ENCODE measurements at regions not wholly inside any gene's neighbourhood (a gene's known extent, or its start where the extent isn't known, plus 50 kb on each side); places are given as distances from the start of the nearest gene placed in this dataset.

DNA sequence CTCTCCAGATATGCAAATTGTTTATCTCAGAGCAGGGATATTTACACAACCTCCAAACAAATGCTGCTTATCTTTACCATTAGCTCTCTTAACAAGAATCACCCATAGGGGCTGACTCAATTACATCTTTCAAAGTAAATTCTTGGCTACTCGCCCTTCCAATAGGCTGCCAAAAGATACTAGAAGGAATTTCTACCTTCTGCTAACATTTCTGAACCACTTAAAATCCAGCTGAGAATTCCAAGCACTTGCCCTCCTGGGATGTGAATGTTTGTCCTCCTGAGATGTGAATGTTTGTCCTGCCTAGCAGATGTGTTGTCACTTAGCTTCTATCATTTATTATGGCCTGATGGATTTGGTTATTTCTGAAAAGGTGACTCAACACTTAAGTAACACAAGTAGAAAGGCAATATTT is 388.0 kb downstream of the GJA1 start:
- DNase-seq (ENCODE audit: low spot score): no peak

DNA sequence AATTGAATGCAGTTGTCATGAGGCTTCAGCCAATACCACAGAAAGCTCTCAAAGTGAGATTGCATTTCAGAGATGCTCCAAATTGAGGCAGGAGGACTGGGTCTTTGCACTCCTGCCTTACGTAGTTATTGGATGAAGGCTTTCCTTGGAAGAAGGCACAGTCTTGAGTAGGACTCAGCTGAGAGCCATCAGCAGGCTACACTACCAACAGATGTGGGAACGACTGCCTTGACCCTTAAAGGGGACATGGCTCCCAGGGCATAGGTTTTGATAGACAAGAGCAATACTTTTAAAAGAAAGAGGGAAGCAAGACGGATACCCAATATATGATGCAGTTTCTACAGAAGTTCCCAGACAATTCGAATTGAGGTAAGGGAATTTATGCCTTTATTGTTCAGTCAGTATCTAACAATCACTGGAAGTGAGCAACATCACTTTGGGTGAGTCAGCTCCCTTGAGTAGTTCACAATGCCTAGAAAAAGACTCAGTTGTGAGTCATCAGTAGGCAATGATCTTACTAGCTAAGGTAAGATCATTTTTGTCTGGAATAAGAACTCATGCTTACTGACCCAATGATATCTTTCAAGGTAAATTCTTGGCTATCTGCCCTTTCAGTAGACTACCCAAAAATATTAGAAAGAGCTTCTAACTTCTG is 390.8 kb downstream of the GJA1 start:
- no peak for DNase-seq (ENCODE audit: low spot score)

DNA sequence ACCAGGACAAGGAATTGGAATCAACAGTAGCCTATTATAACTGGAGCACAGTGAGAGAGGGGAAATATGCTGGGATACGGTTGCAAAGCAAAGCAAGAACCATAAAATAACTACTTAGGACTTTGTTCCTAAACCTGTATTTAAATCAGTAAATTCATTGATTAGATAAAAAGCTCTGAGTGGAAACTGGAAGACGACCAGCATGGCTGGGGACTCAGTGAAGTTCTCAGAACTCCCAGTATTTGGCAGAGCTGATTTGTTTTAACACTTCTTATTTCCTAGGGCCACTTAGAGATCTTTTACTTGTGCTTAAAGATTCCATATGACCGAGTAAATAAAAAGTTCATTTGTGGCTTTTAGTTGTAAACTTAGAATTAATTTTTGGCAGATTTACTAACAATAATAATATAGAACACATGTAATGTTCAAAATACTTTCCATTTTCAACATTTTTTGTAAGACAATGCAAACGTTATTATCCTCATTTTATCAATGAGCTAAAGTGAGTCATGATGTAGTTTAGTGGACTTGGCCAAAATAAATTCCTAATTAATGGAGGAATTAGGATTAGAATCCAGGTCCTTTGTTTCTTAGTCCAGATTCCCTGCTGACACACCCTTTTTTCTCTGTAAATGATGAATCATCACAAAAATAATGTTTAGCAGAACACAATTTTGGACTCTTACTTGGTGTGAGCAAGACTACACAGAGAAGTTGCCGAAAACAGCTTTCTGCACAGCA is 392.9 kb downstream of the GJA1 start:
- no peak for DNase-seq (ENCODE audit: low spot score)

DNA sequence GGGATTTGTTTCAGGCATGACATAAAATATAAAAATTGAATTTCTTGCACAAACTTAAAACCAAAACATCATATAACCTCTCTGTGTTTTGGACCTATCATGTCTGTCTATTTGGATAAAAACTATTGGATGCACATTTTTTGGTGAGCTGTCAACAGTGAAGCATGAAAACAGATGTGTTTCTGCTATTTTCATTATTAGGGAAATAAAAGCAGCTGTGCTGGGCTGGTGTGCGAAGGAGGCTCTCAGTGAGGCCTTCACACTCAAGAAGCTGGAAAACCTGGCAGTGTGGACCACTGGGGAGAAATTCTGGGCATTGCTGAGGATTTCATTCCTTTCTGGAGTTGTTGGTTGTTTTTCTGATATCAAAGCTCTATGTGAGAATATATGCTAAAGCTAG is 395.3 kb downstream of the GJA1 start:
- DNase-seq (ENCODE audit: low spot score): no peak

DNA sequence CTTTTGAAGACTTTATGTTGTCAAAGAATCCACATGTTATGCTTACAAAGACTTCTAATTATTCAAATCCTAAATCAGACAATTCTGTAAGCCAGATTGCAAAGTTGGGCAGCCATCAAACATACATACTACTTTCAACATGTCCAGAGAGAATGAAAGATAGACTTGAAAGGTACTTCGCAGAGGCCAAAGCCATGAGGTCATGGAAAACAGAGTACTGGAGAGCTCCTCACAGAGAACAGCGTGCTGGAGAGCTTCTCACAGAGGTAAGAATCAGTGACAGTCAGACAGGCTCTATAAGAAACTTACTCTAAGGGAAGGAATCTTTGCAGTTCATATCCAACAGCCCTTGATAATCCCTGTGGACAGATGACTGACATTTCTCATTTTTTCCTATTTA is 400.2 kb downstream of the GJA1 start:
- no peak for DNase-seq (ENCODE audit: low spot score)

DNA sequence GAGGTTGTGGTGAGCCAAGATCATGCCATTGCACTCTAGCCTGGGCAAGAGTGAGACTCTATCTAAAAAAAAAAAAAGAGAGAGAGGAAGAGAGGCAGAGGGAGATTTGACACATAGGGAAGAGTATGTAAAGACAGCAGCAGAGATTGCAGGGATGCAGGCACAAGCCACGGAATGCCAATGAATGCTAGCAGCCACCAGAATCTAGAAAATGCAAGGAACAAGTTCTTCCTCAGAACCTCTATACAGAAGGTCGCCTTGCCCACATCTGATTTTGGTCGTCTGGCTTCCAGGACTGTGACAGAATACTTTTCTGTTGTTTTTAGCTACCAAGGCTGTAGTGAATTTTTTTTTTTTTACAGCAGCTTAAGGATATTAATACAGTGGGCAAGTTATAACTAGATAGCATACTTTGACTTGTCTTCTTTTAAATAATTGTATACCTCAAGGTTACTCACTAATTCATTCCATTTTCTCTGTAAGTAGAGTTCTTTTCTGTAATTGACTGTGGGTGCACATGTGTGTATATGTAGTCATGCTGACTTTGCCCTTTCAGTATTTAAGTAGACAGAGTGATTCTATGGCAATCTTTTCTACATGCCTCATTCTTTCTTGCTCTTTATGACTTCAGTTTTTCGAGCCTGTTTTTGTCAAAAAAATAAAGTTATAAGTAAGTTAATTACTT is 402.2 kb downstream of the GJA1 start:
- DNase-seq (ENCODE audit: low spot score): no peak

DNA sequence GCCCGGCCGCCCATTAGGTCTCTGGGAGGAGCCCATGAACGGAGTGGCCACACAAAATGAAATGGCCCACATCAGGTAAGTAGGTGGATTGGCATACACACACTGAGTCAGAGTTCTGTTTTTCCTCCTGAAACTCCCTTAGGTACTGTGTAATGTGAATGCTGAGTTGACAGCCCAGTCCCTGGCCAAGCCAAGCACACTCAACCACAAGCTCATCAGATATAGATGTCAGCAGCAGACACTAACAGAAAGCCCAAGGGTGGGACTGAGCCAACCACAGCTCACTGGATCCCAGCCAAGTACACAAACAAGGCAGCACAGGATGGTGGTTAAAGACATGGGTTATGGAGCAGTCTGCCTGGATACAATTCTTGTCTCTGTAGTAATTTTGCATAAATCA is 403.4 kb downstream of the GJA1 start:
- DNase-seq (ENCODE audit: low spot score): no peak

DNA sequence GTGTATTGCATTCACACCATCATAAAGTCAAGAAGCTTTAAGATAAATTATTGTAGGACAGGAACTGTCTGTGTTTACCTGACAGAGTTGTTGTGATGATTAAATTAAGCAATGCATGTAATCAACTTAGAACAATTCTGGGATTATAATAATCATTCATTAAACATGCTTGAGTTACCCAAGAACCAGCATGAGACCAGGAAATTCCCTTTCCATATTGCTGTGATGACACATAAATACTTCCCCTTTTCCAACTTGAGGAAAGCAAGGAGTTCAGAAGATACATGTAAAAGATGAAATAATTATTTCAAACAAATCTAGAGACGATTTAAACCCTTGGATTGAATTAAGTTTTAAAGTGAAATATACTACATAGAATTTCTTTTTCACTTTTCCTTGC is 404.4 kb downstream of the GJA1 start:
- no peak for DNase-seq (ENCODE audit: low spot score)

DNA sequence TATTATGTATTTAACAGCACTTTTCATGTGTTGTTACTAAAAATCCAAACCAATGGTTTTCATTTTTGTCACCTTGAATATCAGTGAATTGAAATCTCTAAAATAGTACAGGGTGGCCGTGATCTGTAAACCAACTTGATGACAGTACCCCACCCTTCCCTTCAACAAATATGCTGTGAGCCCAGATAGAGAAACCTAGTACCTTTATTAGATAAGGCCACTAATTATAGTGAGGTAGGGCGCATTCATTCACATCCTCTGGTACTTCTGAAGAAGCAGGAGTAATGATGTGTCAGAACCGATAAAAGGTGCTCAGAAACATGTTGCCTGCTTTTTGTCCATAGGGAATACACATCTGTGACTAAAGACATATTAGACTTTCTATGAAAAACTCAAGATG is 409.5 kb downstream of the GJA1 start:
- no peak for DNase-seq (ENCODE audit: low spot score)

DNA sequence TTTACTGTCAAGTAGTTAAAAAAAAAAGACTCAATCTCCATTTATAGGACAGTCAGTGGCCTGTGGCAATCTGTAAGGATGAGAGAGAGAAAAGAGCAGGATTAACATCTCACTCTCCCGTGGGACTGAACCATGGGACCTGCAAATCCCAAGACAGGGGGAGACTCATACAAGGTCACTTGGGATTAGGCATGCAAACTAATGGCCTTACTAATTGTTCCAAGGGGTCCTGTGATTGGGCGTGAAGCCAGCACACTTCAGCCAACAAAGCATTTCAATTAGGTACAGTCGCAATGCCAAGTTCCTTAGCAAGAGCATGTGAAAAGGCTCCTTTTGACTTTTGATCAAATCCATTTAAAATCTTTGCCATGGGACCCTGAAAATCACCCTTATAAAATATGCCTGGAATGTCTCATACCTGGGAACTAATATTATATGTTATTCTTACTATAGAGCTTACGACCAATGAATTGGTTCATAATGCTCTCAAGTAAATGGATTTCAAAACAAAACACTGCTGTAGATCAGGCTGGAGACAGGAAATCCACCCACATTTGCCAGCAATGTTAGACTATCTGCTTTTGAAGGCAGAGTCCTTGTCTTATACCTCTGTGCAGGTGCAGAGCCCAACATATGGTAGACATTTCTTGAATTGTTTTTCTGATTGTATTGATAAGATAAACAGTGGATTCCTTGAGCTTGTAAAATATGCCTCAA is 412.5 kb downstream of the GJA1 start:
- no peak for DNase-seq (ENCODE audit: low spot score)

DNA sequence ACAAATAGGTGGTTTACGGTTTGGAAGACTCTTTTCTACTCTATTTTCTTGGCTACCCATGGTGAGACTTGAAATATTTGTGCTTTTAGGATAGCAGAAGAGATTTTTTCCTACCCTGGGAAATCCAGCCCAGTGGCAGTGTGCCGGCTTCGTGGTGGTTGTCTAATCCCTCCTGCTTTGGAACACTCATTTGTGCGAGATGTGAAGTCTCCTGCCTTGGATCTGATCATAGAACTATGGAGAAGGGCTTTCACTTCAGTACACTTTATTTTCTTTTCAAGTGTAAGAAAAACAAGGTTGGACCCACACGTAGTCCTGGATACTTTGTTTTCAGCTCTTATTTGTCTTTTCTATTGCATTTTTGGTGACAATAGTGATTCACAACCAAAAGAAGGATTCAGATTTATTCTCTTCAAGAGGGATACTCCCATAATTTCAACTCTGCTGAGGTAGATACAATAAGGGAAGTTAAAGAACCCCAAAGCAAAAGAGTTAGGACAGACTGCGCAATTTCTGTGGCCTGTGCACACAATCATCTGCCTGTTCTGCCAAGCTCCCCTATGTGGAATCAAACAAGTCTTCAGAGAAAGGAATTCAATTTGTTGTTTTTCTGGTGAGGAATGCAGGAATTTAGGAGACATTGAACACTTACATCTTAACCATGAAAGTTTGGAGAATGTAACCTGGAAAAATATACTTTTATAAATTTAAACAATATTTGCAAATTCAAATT is 413.2 kb downstream of the GJA1 start:
- no peak for DNase-seq (ENCODE audit: low spot score)

DNA sequence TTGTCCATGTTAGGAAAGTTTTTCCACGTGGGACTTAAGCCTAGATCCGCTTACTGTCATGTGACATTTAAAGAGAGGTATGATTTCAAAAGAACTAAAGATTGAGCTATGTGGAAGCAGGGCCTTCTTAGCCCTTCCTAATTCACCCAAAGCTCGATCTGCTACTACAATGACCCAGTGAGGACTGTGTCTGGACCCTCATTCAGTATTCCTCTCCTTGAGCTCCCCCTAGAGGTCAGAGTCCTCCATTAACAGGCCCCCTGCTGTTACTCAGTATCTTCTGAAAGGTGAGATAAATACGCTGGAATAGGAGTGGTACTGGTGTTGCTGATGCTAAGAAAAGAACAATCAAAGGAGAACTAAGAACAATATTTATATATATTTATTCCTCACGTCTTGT is 414.0 kb downstream of the GJA1 start:
- peak; percentile 21 for DNase-seq (ENCODE audit: low spot score)

DNA sequence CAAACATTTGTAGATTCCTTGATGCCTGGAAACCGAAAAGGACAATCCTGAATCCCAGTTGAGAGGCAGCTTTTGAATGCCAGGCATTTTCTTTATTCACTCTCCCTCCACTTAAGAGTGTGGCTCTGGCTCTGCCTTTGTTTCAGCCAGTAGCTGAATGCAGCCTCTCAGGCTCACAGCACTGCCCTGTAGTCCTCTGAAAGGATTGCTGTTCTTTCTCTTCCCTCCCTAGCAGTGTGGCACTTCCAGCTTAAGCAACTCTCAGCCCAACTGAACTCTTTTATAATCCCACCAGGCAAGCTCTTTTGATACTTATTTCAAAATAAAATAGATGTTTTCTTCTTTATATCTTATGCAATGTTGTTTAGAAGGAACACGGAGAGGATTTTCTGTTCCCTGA is 415.6 kb downstream of the GJA1 start:
- DNase-seq (ENCODE audit: low spot score): no peak

DNA sequence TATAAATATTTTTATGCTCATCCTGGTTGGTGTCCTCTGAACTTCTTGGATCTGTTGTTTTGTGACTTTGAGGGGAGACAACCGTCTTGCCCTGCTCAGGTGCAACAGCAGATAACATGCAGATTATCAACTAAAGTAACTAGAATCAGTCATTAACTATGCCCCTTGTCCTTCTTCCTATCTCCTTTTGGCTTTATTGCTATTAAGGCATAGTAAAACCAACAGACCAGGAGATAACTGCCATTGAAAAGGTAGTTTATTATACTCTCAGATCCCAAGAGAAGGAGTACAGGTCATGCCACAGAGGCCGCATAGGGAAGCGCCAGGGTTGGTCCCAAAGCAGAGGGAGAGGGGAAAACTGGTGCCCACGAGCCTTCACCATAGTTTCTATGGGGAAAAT is 418.2 kb downstream of the GJA1 start:
- no peak for DNase-seq (ENCODE audit: low spot score)

DNA sequence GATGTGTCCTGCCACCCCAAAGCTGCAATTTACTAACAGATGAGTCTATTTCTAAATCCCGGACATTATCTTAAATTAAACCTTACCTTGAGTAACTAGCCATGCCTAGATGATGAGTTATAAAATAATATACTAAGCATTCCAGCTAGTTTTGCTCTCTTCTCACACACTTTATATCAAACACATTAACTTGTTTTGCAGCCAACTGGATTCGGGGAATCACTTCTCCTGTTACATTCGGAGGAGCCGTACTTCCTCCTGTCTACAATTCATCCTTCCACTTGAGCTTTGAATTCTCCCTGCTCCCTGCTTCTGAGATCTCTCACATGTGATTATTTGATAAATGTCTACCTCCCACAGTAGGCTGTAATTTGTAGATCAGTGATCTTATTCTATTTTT is 420.1 kb downstream of the GJA1 start:
- DNase-seq (ENCODE audit: low spot score): no peak

DNA sequence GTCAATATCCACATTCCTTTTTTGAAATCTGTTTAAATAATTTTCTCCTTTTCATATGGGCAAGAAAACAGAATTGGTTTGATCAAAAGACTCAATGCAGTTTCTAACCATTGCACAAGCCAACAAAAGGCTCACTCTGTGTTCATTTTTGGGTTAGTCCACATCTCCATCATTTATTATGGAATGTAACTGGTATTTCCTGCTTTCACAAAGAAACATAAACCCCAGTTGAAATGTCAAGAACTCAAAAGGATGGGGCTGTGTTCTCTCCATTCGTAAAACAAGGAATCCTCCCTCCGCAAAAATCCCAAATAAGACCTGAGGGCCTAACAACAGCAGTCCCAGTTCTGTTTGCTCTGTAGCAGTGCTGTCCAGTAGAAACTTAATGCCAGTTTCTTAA is 420.9 kb downstream of the GJA1 start:
- no peak for DNase-seq (ENCODE audit: low spot score)

DNA sequence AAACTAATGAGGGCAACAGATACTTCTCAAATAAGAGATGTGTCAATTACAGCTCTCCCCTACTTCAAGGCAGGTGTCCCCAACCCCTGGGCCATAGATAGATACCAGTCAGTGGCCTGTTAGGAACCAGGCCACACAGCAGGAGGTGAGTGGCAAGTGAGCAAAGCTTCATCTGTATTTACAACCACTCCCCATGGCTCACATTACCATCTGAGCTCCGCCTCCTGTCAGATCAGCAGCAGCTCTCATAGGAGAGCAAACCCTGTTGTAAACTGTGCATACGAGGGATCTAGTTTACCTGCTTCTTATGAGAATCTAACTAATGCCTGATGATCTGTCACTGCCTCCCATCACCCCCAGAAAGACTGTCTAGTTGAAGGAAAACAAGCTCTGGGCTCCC is 422.1 kb downstream of the GJA1 start:
- no peak for DNase-seq (ENCODE audit: low spot score)

DNA sequence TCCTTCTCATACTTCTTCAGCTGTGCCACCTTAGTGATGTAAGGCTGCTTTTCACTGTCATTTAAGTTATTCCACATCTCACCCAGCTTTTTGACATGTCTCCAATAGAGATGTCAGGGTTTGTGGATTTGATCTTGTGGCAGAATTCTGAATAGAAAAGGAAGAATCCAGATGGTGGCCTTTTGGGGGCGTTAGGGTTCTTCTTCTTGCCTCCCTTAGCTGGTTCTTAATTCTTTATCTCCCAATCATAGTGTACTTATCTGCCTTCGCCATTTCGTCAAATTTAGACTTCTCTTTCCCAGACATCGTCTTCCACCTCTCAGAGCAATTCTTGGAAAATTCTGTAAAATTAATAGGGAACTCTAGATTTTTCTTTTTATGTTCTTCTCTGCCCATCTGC is 422.9 kb downstream of the GJA1 start:
- DNase-seq (ENCODE audit: low spot score): no peak

DNA sequence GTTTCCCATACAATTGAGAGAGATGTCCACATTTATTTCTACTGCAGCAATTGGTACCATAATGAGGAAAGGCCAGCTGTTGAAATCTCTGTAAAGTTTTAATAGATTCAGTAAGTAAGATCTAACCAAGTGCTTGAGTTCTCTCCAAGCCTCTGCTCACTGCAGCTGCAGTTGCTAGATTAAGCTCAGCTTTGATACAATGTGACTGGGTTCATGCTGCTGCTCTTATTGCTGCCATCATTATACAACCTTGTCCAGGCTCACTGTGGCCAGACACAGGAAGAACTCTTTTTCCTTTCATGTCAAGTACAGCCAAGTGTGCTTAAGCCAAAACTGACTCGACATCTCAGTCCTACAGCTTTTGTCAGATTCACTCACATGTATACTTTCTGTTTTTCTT is 423.5 kb downstream of the GJA1 start:
- no peak for DNase-seq (ENCODE audit: low spot score)

DNA sequence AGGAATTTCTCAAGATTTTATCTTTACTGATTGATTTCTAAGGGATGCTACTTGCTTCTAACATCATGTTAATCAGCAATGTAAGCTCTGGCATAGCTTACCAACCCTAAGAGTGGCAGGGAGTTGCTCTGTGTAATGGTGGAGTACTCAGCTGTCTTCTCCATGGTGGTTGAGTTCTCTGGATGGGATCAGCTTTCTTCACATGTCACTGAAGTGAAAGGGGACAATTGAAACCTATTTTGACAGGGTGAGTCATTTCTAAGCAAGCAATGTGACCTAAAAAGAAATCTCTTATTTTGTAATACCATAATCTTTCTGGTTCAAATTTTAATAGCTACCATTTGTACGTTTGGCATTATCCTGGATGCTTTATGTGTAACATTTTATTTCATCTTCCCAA is 430.4 kb downstream of the GJA1 start:
- DNase-seq (ENCODE audit: low spot score): no peak

DNA sequence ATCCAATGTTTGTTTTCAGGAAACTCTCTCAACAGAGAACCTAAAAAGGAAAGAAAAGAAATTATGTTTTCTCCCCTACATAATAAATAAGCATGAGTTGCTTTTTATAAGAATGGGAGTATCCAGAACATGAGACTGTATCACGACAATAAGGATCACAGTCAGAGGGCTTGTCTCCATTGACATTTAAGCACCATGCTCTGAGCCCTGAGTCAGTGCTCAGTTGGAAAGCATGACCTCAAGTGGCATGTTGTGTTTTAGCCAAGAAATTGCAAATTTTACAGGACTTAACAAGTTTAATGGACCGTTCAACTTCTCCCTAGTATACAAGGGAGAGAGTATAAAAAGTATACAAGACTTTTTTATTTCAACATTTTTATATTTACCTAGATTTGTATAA is 431.6 kb downstream of the GJA1 start:
- no peak for DNase-seq (ENCODE audit: low spot score)

DNA sequence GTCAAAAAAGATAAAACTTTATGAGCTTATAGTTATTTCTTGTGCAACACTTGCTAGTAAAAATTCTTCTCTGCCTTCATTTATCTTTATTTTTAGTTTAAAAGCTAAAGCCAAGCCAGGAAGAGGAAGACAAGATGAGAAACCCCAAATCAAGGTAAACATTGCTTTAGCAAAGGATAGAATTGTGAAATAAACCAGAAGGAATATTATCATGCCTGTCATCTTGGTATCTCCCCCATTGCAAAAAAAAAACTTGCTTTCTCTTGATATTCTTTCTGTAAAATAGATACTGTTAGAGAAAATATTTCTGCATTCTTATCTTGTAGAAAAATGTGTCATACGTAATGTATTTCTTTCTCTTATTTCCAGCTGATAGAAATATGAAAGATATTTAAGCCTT is 432.8 kb downstream of the GJA1 start:
- DNase-seq (ENCODE audit: low spot score): no peak
